KMS-11 (cell line): ENCODE measurements at regions not wholly inside any gene's neighbourhood (a gene's known extent, or its start where the extent isn't known, plus 50 kb on each side); places are given as distances from the start of the nearest gene placed in this dataset.

Source experiments
- H2AFZ ChIP-seq: fragments of 200-600 bp; sonication (generic); 2 replicates; pipeline ENCODE4 v1.6.1; 2016; ENCODE audit warnings: antibody characterized with exemption, mixed run types, low read depth
- H3K27ac ChIP-seq: fragments of 200-600 bp; sonication (generic); 2 replicates; pipeline ENCODE4 v1.6.1; 2016; ENCODE audit warnings: mild to moderate bottlenecking, mixed run types
- H3K27me3 ChIP-seq: fragments of 200-600 bp; sonication (generic); 2 replicates; pipeline ENCODE4 v1.6.1; 2017; ENCODE audit warnings: mild to moderate bottlenecking, low read depth, mixed run types, moderate library complexity; ENCODE audit not compliant: insufficient read depth
- H3K36me3 ChIP-seq: fragments of 200-600 bp; sonication (generic); 2 replicates; pipeline ENCODE4 v1.6.1; 2017; ENCODE audit warnings: mild to moderate bottlenecking, mixed run types; ENCODE audit not compliant: insufficient read depth
- H3K4me1 ChIP-seq: fragments of 200-600 bp; sonication (generic); 2 replicates; pipeline ENCODE4 v1.6.1; 2016; ENCODE audit warnings: mild to moderate bottlenecking, low read depth, mixed run types; ENCODE audit not compliant: poor library complexity, severe bottlenecking
- H3K4me2 ChIP-seq: fragments of 200-600 bp; sonication (generic); 2 replicates; pipeline ENCODE4 v1.7.0; 2016; ENCODE audit warnings: mild to moderate bottlenecking, mixed run types
- H3K4me3 ChIP-seq: fragments of 200-600 bp; sonication (generic); IDR thresholded peaks from 2 replicates; pipeline ENCODE4 v1.6.1; 2017; ENCODE audit warnings: low read depth, low read length, mixed read lengths; ENCODE audit not compliant: insufficient read depth
- H3K79me2 ChIP-seq: fragments of 200-600 bp; sonication (generic); 2 replicates; pipeline ENCODE4 v1.6.1; 2016; ENCODE audit warnings: low read depth, mixed run types; ENCODE audit not compliant: insufficient read depth
- H3K9ac ChIP-seq: fragments of 200-600 bp; sonication (generic); 2 replicates; pipeline ENCODE4 v1.6.1; 2016; ENCODE audit warnings: mild to moderate bottlenecking, mixed run types
- H4K20me1 ChIP-seq: fragments of 200-600 bp; sonication (generic); 2 replicates; pipeline ENCODE4 v1.6.1; 2016; ENCODE audit warnings: mild to moderate bottlenecking, mixed run types; ENCODE audit not compliant: insufficient read depth
- TF ChIP-seq, protein P1 (sequence below): fragments of 200-600 bp; sonication (generic); conservative IDR thresholded peaks from 2 replicates; pipeline ENCODE4 v1.6.1; 2017; ENCODE audit warnings: low read depth, mild to moderate bottlenecking, antibody characterized with exemption, low read length, moderate library complexity, mixed read lengths

DNA sequence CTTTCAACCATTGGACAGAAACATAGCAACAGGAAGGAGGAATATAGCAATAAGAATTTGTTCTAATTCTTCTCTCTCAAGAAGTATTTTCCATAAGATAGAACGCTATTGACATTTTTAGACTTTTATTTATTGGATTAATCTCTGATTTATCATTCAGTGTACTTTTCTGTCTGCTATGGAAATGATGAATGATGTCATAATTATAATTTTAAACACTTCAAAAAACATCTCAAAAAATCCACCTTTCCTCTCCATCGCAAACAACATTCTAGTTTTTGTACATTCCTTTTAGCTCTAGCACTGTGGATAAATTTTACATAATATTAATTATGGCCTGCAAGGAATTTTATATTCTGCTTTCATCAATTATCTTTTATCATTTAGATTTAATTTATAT lies 643.2 kb downstream of the DHX35 start:
- Histone ChIP-seq H3K4me3 (no peak overlapping the region), H3K79me2 (no peaks in the 10 kb centered on the region), H3K9ac (no peak overlapping the region), H2AFZ (no peak overlapping the region), H3K36me3 (no peaks in the 10 kb centered on the region), H3K27me3 (no peaks in the 10 kb centered on the region), H3K4me2 (no peak overlapping the region), H3K4me1 (no peaks in the 10 kb centered on the region), H4K20me1 (no peaks in the 10 kb centered on the region), H3K27ac (no peak overlapping the region)
- TF ChIP-seq, protein P1, sequence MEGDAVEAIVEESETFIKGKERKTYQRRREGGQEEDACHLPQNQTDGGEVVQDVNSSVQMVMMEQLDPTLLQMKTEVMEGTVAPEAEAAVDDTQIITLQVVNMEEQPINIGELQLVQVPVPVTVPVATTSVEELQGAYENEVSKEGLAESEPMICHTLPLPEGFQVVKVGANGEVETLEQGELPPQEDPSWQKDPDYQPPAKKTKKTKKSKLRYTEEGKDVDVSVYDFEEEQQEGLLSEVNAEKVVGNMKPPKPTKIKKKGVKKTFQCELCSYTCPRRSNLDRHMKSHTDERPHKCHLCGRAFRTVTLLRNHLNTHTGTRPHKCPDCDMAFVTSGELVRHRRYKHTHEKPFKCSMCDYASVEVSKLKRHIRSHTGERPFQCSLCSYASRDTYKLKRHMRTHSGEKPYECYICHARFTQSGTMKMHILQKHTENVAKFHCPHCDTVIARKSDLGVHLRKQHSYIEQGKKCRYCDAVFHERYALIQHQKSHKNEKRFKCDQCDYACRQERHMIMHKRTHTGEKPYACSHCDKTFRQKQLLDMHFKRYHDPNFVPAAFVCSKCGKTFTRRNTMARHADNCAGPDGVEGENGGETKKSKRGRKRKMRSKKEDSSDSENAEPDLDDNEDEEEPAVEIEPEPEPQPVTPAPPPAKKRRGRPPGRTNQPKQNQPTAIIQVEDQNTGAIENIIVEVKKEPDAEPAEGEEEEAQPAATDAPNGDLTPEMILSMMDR: no peak

DNA sequence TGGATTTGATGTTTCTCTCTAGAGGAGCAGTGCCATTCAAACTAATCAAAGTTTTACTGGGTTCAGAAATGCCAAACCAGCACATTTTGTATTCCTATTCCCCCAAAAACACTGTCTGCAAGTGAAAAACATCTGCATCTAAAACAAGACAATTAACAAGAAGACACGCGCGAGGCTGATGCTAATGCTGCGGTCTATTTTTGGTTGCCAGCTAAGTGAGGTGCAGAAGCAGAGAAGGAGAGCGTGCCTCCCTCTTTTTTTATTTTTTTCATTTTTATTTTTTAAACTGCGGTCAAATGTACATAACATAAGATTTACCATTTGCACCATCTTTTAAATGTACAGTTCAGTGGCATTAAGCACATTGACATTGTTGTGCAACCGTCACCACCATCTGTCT lies 641.1 kb downstream of the DHX35 start:
- TF ChIP-seq, protein P1: no peak
- H3K27ac ChIP-seq: no peak overlapping the region
- H3K36me3 ChIP-seq: no peaks in the 10 kb centered on the region
- H3K79me2 ChIP-seq: no peaks in the 10 kb centered on the region
- H3K4me3 ChIP-seq: no peak overlapping the region
- no peak overlapping the region for H3K4me2 ChIP-seq
- H3K4me1 ChIP-seq: no peaks in the 10 kb centered on the region
- no peaks in the 10 kb centered on the region for H3K27me3 ChIP-seq
- no peaks in the 10 kb centered on the region for H4K20me1 ChIP-seq
- no peak overlapping the region for H3K9ac ChIP-seq
- H2AFZ ChIP-seq: no peak overlapping the region

DNA sequence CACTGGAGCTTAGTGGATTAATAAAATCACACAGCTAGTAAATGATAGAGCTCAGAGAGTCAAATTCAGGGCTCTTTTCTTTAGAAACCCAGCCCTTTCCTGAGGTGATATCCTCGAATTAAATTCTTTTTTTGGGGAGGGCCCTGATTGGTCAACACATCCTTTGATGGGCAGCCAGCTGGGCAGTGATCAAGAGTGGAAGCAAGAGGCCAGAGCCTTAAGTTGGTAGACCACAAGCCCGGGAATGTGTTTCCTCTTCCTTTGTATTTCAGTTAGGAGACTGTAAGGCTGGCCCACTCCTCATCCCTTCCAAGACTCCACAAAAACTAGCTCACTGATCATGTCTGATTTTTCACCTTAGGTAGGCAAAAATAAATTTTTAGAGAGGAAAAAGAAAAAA lies 640.5 kb downstream of the DHX35 start:
- Histone ChIP-seq H3K27ac (no peak overlapping the region), H3K27me3 (no peaks in the 10 kb centered on the region), H3K36me3 (no peaks in the 10 kb centered on the region), H3K4me1 (no peaks in the 10 kb centered on the region), H3K4me3 (no peak overlapping the region), H3K79me2 (no peaks in the 10 kb centered on the region), H2AFZ (no peak overlapping the region), H3K4me2 (no peak overlapping the region), H4K20me1 (no peaks in the 10 kb centered on the region), H3K9ac (no peak overlapping the region)
- TF ChIP-seq, protein P1: no peak

DNA sequence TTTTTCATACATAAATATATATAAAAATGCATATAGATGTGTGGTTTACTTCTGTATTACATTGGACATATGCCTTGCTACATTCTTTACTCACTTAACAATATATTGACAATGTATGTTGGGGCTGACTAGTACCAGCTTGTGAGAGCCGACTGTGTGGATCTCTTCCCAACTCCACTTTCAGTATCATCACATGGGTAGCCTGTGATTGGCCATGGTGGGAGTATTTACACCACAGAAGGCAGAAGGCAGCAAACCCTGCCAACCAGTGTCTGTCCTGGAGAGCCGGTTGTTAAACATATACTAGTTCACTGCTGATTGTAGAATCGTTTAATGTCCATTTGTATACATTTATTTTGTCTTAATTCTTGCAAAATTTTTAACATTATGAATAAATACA lies 638.7 kb downstream of the DHX35 start:
- no peaks in the 10 kb centered on the region for H4K20me1 ChIP-seq
- no peaks in the 10 kb centered on the region for H3K27me3 ChIP-seq
- no peak overlapping the region for H3K4me2 ChIP-seq
- no peak overlapping the region for H3K9ac ChIP-seq
- no peak overlapping the region for H3K27ac ChIP-seq
- no peak overlapping the region for H3K4me3 ChIP-seq
- H2AFZ ChIP-seq: no peak overlapping the region
- H3K79me2 ChIP-seq: no peaks in the 10 kb centered on the region
- TF ChIP-seq, protein P1: no peak
- no peaks in the 10 kb centered on the region for H3K36me3 ChIP-seq
- no peaks in the 10 kb centered on the region for H3K4me1 ChIP-seq

DNA sequence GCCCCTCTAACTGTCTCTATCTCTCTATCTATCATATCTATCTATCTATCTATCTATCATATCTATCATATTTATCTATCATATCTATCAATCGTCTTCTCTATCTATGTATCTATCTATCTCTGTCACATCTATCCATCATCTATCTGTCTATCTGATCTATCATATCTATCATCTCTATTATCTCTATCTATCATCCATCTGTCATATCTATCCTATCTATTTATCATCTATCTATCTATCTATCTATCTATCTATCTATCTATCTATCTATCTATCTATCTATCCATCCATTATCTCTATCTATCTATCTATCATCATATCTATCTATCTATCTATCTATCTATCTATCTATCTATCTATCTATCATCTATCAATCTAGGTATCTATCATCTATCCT lies 638.0 kb downstream of the DHX35 start:
- Histone ChIP-seq H4K20me1 (no peaks in the 10 kb centered on the region), H3K27me3 (no peaks in the 10 kb centered on the region), H3K4me2 (no peak overlapping the region), H3K79me2 (no peaks in the 10 kb centered on the region), H3K27ac (no peak overlapping the region), H3K36me3 (no peaks in the 10 kb centered on the region), H2AFZ (no peak overlapping the region), H3K4me3 (no peak overlapping the region), H3K9ac (no peak overlapping the region), H3K4me1 (no peaks in the 10 kb centered on the region)
- TF ChIP-seq, protein P1: no peak
